Panc1 (cell line): ENCODE measurements at regions not wholly inside any gene's neighbourhood (a gene's known extent, or its start where the extent isn't known, plus 50 kb on each side); places are given as distances from the start of the nearest gene placed in this dataset.

Experiments used
- ATAC-seq: fragments of 200-7000 bp; cut with Tn5 transposase; 2 replicates; pipeline ENCODE4 v1.9.1; 2020; ENCODE audit warnings: mild to moderate bottlenecking, moderate library complexity
- BruUV-seq: library from RNA; stranded (reverse); fragments of 400-500 nt; replicated peaks from 2 replicates; lab custom pipeline; 2021; lab: Mats Ljungman, UMichigan
- CTCF ChIA-PET: fragments of 300-600 bp; sonication (Branson Sonifier 250); formaldehyde crosslinking; loops from one replicate; lab custom pipeline; 2022; ENCODE audit warnings: antibody characterized with exemption; lab: Charles Lee
- POLR2A ChIA-PET: fragments of 300-600 bp; sonication (Branson Sonifier 250); formaldehyde crosslinking; loops from one replicate; lab custom pipeline; 2022; ENCODE audit warnings: antibody characterized with exemption; lab: Charles Lee
- DNase-seq: peaks from one replicate; pipeline ENCODE4 v3.0.0-alpha.2; 2010; ENCODE audit warnings: low read depth, low spot score
- H3K27ac ChIP-seq: 2 replicates; pipeline ENCODE4 v1.5.1; 2011; ENCODE audit warnings: mild to moderate bottlenecking, low read length, inconsistent platforms
- H3K27me3 ChIP-seq: fragments of 200-500 bp; sonication (Bioruptor generic); 2 replicates; pipeline ENCODE4 v1.6.0; 2014; ENCODE audit warnings: low read length, inconsistent platforms; ENCODE audit not compliant: control insufficient read depth, insufficient read depth
- H3K36me3 ChIP-seq: fragments of 200-500 bp; sonication (Bioruptor generic); 2 replicates; pipeline ENCODE4 v1.5.1; 2014; ENCODE audit warnings: inconsistent platforms, mild to moderate bottlenecking, low read length, moderate library complexity; ENCODE audit not compliant: control insufficient read depth, insufficient read depth
- H3K4me1 ChIP-seq: 2 replicates; pipeline ENCODE4 v1.5.1; 2011; ENCODE audit warnings: inconsistent platforms, mild to moderate bottlenecking, low read length, moderate library complexity; ENCODE audit not compliant: control insufficient read depth, insufficient read depth
- H3K4me3 ChIP-seq, 2 experiments: 2 replicates each; pipeline ENCODE4 v1.5.1; 2011 to 2012; ENCODE audit warnings: low read depth in 2 of 2, low read length in 2 of 2, mild to moderate bottlenecking in 2 of 2, inconsistent platforms in 1 of 2, moderate library complexity in 1 of 2
- H3K9me3 ChIP-seq: fragments of 200-500 bp; sonication (Bioruptor generic); 2 replicates; pipeline ENCODE4 v1.5.1; 2014; ENCODE audit warnings: low read depth, mild to moderate bottlenecking, inconsistent platforms, low read length, moderate library complexity; ENCODE audit not compliant: control insufficient read depth, insufficient read depth
- CTCF ChIP-seq: fragments of 450-650 bp; IDR thresholded peaks from 2 replicates; pipeline ENCODE4 v1.5.1; 2017; ENCODE audit warnings: mild to moderate bottlenecking
- POLR2AphosphoS5 ChIP-seq: IDR thresholded peaks from 2 replicates; pipeline ENCODE4 v1.6.1; 2012; ENCODE audit warnings: mild to moderate bottlenecking, low read depth, low read length, moderate library complexity
- REST ChIP-seq, 2 experiments: IDR thresholded peaks; 2 replicates each; pipeline ENCODE4 v1.6.1; 2011 to 2012; ENCODE audit warnings: low read depth in 2 of 2, control low read depth in 1 of 2, low read length in 1 of 2, mild to moderate bottlenecking in 1 of 2, moderate library complexity in 1 of 2; ENCODE audit not compliant: insufficient read depth in 1 of 2
- SIN3A ChIP-seq: IDR thresholded peaks from 2 replicates; pipeline ENCODE4 v1.6.1; 2012; ENCODE audit warnings: low read depth, mild to moderate bottlenecking, low read length, moderate library complexity, borderline replicate concordance; ENCODE audit not compliant: insufficient read depth
- TCF7L2 ChIP-seq: IDR thresholded peaks from 2 replicates; pipeline ENCODE4 v1.6.1; 2011; ENCODE audit warnings: mild to moderate bottlenecking, low read depth, low read length, inconsistent platforms
- in situ Hi-C: cut with HindIII; loops from 2 replicates; pipeline ENCODE4 v1.10.0; 2016; ENCODE audit warnings: low sequenced_read_pairs, low pct_unique_long_range_greater_than_20kb
- intact Hi-C: fragments of 100-400 bp; cut with micrococcal nuclease; formaldehyde crosslinking; loops from one replicate; pipeline ENCODE4 v1.10.0; 2022; ENCODE audit not compliant: unreplicated experiment

GRCh38 chr12:25699454-25699853, 146.4 kb upstream of the LMNTD1 start:
- no peak for ATAC-seq
- no peak overlapping the region for H3K4me3 ChIP-seq
- no peak for TF ChIP-seq TCF7L2
- no peak for TF ChIP-seq SIN3A
- no peak for TF ChIP-seq POLR2AphosphoS5
- TF ChIP-seq REST (IDR thresholded peaks at IDR 0.05; ENCODE audit: insufficient read depth in 1 of 2, low read depth in 2 of 2, low read length in 1 of 2) = no peak
- TF ChIP-seq CTCF = no peak
- no peaks in the 10 kb centered on the region for H3K4me1 ChIP-seq
- H3K9me3 ChIP-seq = 0 out of 2 replicates have a peak, but pooled peaks cover 3% of the 10 kb centered on the region
- intact Hi-C loops = no loop called here
- no peaks in the 10 kb centered on the region for H3K36me3 ChIP-seq
- in situ Hi-C loops = no loop called here
- ChIA-PET POLR2A (no interaction called here), CTCF (no interaction called here)
- BruUV-seq = no TSS peak
- DNase-seq = no peak
- H3K27ac ChIP-seq = no peak overlapping the region
- H3K27me3 ChIP-seq = peaks cover 3% of the 10 kb centered on the region; the same call in 1 of the 2 replicates

- ChIA-PET CTCF (no interaction called here), POLR2A (interaction anchor here (0.6 kb wide), 1 partner anchor 9 kb away, joined by 3 read pairs; no protein-coding TSS in a partner anchor)
- DNase-seq (no peak), ATAC-seq (no peak)
- in situ Hi-C loops (no loop called here), intact Hi-C loops (no loop called here)
- Histone ChIP-seq H3K9me3 (0 out of 2 replicates have a peak, but pooled peaks cover 3% of the 10 kb centered on the region), H3K4me1 (no peaks in the 10 kb centered on the region), H3K36me3 (no peaks in the 10 kb centered on the region), H3K27ac (no peak overlapping the region), H3K4me3 (no peak overlapping the region), H3K27me3 (peaks cover 2% of the 10 kb centered on the region; the same call in 1 of the 2 replicates)
- no TSS peak for BruUV-seq
- TF ChIP-seq TCF7L2 (no peak), SIN3A (no peak), REST (IDR thresholded peaks at IDR 0.05; ENCODE audit: insufficient read depth in 1 of 2, low read depth in 2 of 2, low read length in 1 of 2) (no peak), POLR2AphosphoS5 (no peak), CTCF (no peak)
Measured at GRCh38 chr12:25701290-25701689, 148.2 kb upstream of the LMNTD1 start.
